ENCODE measurements at regions not wholly inside any gene's neighbourhood (a gene's known extent, or its start where the extent isn't known, plus 50 kb on each side); places are given as distances from the start of the nearest gene placed in this dataset.
"Not testable (repeated sequence)": the region's sequence is repeated elsewhere in the genome, so short reads cannot be mapped to it uniquely, and the experiment has no call there.

- Mint-ChIP-seq H3K4me3 (no peak overlapping the region), H3K27ac (no peak overlapping the region), H3K36me3 (no peaks in the 10 kb centered on the region), H3K27me3 (ENCODE audit: low read depth in 2 of 2) (no peaks in the 10 kb centered on the region), H3K9me3 (no peaks in the 10 kb centered on the region), H3K4me1 (peaks cover 46 to 49% of the 10 kb centered on the region in 2 donors)
- Histone ChIP-seq H3K4me3 (ENCODE audit: low read length) (no peak overlapping the region), H3K9me3 (ENCODE audit: control insufficient read depth, insufficient read depth, low read length) (no peaks in the 10 kb centered on the region), H3K27me3 (ENCODE audit: control insufficient read depth, insufficient read depth, low read length) (peaks cover 3% of the 10 kb centered on the region), H3K4me1 (ENCODE audit: control insufficient read depth, insufficient read depth, low read length) (peaks cover 23% of the 10 kb centered on the region), H3K36me3 (ENCODE audit: control insufficient read depth, insufficient read depth, low read length) (no peaks in the 10 kb centered on the region), H3K27ac (ENCODE audit: low read length) (no peak overlapping the region)
- DNase-seq (no peak), ATAC-seq (no peak)
- TF ChIP-seq, protein P1, sequence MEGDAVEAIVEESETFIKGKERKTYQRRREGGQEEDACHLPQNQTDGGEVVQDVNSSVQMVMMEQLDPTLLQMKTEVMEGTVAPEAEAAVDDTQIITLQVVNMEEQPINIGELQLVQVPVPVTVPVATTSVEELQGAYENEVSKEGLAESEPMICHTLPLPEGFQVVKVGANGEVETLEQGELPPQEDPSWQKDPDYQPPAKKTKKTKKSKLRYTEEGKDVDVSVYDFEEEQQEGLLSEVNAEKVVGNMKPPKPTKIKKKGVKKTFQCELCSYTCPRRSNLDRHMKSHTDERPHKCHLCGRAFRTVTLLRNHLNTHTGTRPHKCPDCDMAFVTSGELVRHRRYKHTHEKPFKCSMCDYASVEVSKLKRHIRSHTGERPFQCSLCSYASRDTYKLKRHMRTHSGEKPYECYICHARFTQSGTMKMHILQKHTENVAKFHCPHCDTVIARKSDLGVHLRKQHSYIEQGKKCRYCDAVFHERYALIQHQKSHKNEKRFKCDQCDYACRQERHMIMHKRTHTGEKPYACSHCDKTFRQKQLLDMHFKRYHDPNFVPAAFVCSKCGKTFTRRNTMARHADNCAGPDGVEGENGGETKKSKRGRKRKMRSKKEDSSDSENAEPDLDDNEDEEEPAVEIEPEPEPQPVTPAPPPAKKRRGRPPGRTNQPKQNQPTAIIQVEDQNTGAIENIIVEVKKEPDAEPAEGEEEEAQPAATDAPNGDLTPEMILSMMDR (IDR thresholded peaks at IDR 0.05): no peak
- intact Hi-C loops (cut with micrococcal nuclease): no loop called here
- 100% methylated on average over 1 of the region's 2 CpGs for WGBS (ENCODE audit: insufficient coverage)
These were observed 168.1 kb downstream of the FCRL5 start for GRCh38 chr1:157384258-157384657.

DNA sequence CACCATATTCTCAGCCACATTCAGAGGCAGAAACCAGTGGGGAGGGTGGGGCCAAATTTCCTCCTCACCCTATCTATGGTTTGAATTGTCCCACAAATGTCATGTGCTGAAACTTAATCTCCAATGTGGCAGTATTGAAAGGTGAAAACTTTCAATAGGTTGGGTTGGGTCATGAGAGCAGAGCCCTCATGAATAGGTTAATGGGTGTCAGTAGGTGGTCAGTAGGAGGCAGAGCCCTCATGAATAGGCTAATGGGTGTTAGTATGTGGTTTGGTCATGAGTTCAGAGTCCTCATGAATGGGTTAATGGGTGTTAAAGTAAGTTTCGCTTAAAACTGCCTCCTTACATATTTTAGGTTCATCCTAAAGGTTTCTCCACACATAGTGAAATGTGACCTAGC is 170.0 kb downstream of the FCRL5 start:
- Mint-ChIP-seq H3K27me3 (ENCODE audit: low read depth in 2 of 2) (no peaks in the 10 kb centered on the region), H3K4me3 (peak overlapping the region; percentile 30), H3K9me3 (no peaks in the 10 kb centered on the region), H3K27ac (no peak overlapping the region), H3K36me3 (no peaks in the 10 kb centered on the region), H3K4me1 (peaks cover 49 to 62% of the 10 kb centered on the region in 2 donors)
- Histone ChIP-seq H3K27ac (ENCODE audit: low read length) (no peak overlapping the region), H3K36me3 (ENCODE audit: control insufficient read depth, insufficient read depth, low read length) (no peaks in the 10 kb centered on the region), H3K4me3 (ENCODE audit: low read length) (no peak overlapping the region), H3K4me1 (ENCODE audit: control insufficient read depth, insufficient read depth, low read length) (peaks cover 26% of the 10 kb centered on the region), H3K9me3 (ENCODE audit: control insufficient read depth, insufficient read depth, low read length) (no peaks in the 10 kb centered on the region), H3K27me3 (ENCODE audit: control insufficient read depth, insufficient read depth, low read length) (no peaks in the 10 kb centered on the region)
- ATAC-seq: no peak
- TF ChIP-seq, protein P1 (IDR thresholded peaks at IDR 0.05): no peak
- WGBS (ENCODE audit: insufficient coverage): no CpG with 5 or more reads among the region's 1 CpG
- intact Hi-C loops (cut with micrococcal nuclease): no loop called here
- DNase-seq: no peak

DNA sequence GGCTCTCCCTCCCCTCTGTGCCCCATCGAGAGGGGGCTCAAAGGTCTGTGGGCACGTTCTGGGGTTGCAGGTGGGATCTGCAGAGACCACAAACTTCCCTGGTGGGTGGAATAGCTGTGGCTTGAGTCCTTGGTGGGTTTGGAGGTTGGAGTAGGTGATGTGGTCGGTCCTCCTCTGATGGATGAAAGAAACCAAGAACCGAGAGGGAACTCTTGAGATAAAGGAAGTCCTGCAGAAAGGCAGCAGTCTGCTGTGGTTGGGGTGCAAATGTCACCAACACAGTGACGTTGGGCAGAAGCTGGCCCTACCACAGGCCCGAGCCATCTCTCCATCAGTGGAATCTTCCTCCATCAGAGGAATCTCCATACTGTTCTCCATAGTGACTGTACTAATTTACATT is 171.8 kb downstream of the FCRL5 start:
- H3K4me1 ChIP-seq (ENCODE audit: control insufficient read depth, insufficient read depth, low read length): peaks cover 29% of the 10 kb centered on the region
- H3K9me3 Mint-ChIP-seq: no peaks in the 10 kb centered on the region
- peak overlapping the region; percentile 70 for H3K4me3 Mint-ChIP-seq
- WGBS (ENCODE audit: insufficient coverage): 0% methylated on average over 6 of the region's 6 CpGs
- peak overlapping the region in 1 of 2 donors; percentile 79 for H3K27ac Mint-ChIP-seq
- DNase-seq: no peak
- peak; percentile 52 to 77 (median 67) for ATAC-seq
- no peaks in the 10 kb centered on the region for H3K27me3 ChIP-seq (ENCODE audit: control insufficient read depth, insufficient read depth, low read length)
- no peaks in the 10 kb centered on the region for H3K36me3 ChIP-seq (ENCODE audit: control insufficient read depth, insufficient read depth, low read length)
- H3K36me3 Mint-ChIP-seq: no peaks in the 10 kb centered on the region
- TF ChIP-seq, protein P1 (IDR thresholded peaks at IDR 0.05): no peak
- no peak overlapping the region for H3K27ac ChIP-seq (ENCODE audit: low read length)
- H3K27me3 Mint-ChIP-seq (ENCODE audit: low read depth in 2 of 2): peaks cover 0 to under 1% of the 10 kb centered on the region in 2 donors
- H3K9me3 ChIP-seq (ENCODE audit: control insufficient read depth, insufficient read depth, low read length): no peaks in the 10 kb centered on the region
- intact Hi-C loops (cut with micrococcal nuclease): no loop called here
- H3K4me1 Mint-ChIP-seq: peaks cover 48 to 55% of the 10 kb centered on the region in 2 donors
- no peak overlapping the region for H3K4me3 ChIP-seq (ENCODE audit: low read length)

GRCh38 chr1:157377280-157377713 is 175.0 kb downstream of the FCRL5 start:
- H3K9me3 Mint-ChIP-seq; H3K36me3 ChIP-seq (ENCODE audit: control insufficient read depth, insufficient read depth, low read length); H3K27me3 Mint-ChIP-seq (ENCODE audit: low read depth in 2 of 2); H3K4me3 Mint-ChIP-seq; H3K4me3 ChIP-seq (ENCODE audit: low read length); H3K27ac ChIP-seq (ENCODE audit: low read length); H3K36me3 Mint-ChIP-seq; H3K9me3 ChIP-seq (ENCODE audit: control insufficient read depth, insufficient read depth, low read length); H3K27me3 ChIP-seq (ENCODE audit: control insufficient read depth, insufficient read depth, low read length): not testable (repeated sequence)
- Mint-ChIP-seq H3K27ac (peak overlapping the region in 1 of 2 donors; percentile 29), H3K4me1 (peaks cover 40 to 46% of the 10 kb centered on the region in 2 donors)
- WGBS (ENCODE audit: insufficient coverage): 28% methylated on average over 7 of the region's 8 CpGs
- intact Hi-C loops (cut with micrococcal nuclease): loop anchor here (10.0 kb wide), 1 partner anchor 182 kb away; no protein-coding TSS in a partner anchor
- H3K4me1 ChIP-seq (ENCODE audit: control insufficient read depth, insufficient read depth, low read length): peaks cover 29% of the 10 kb centered on the region
- DNase-seq: peak; percentile 13 to 40
- ATAC-seq: peak; percentile 68 to 89 (median 83)
- TF ChIP-seq, protein P1 (IDR thresholded peaks at IDR 0.05): peak; percentile 78
